ENCODE measurements at regions not wholly inside any gene's neighbourhood (a gene's known extent, or its start where the extent isn't known, plus 50 kb on each side); places are given as distances from the start of the nearest gene placed in this dataset.

DNA sequence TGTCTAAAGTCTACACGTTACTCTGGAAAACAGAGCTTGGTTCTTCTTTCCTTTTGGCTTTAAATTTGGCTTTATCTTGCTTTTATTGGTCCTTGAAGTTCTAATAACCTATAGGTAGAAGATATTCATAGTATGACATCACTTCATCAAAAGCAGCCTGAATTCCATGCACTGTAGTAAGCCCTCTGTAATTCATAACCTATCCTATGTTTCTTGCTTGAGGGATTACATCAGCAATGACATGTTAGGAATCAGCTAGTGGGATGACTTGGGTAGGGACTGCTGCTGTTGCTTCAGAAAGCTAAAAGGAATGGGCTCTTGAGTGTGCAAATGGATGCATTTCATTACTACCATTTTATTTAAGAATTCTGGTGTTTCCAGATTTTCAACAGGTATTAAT, 184.9 kb downstream of the PTEN start (continued):
- TF ChIP-seq, protein P1, sequence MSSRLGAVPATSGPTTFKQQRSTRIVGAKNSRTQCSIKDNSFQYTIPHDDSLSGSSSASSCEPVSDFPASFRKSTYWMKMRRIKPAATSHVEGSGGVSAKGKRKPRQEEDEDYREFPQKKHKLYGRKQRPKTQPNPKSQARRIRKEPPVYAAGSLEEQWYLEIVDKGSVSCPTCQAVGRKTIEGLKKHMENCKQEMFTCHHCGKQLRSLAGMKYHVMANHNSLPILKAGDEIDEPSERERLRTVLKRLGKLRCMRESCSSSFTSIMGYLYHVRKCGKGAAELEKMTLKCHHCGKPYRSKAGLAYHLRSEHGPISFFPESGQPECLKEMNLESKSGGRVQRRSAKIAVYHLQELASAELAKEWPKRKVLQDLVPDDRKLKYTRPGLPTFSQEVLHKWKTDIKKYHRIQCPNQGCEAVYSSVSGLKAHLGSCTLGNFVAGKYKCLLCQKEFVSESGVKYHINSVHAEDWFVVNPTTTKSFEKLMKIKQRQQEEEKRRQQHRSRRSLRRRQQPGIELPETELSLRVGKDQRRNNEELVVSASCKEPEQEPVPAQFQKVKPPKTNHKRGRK (CRISPR knock-in tag; IDR thresholded peaks at IDR 0.05; ENCODE audit: borderline replicate concordance): no peak
- TF ChIP-seq, protein P2, sequence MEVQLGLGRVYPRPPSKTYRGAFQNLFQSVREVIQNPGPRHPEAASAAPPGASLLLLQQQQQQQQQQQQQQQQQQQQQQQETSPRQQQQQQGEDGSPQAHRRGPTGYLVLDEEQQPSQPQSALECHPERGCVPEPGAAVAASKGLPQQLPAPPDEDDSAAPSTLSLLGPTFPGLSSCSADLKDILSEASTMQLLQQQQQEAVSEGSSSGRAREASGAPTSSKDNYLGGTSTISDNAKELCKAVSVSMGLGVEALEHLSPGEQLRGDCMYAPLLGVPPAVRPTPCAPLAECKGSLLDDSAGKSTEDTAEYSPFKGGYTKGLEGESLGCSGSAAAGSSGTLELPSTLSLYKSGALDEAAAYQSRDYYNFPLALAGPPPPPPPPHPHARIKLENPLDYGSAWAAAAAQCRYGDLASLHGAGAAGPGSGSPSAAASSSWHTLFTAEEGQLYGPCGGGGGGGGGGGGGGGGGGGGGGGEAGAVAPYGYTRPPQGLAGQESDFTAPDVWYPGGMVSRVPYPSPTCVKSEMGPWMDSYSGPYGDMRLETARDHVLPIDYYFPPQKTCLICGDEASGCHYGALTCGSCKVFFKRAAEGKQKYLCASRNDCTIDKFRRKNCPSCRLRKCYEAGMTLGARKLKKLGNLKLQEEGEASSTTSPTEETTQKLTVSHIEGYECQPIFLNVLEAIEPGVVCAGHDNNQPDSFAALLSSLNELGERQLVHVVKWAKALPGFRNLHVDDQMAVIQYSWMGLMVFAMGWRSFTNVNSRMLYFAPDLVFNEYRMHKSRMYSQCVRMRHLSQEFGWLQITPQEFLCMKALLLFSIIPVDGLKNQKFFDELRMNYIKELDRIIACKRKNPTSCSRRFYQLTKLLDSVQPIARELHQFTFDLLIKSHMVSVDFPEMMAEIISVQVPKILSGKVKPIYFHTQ (CRISPR knock-in tag; IDR thresholded peaks at IDR 0.05): no peak
- TF ChIP-seq ZNF138 (CRISPR knock-in tag; conservative IDR thresholded peaks at IDR 0.05): no peak
- no peak for TF ChIP-seq NR3C1 (CRISPR knock-in tag; conservative IDR thresholded peaks at IDR 0.05; ENCODE audit: low read depth)
- TF ChIP-seq, protein P3, sequence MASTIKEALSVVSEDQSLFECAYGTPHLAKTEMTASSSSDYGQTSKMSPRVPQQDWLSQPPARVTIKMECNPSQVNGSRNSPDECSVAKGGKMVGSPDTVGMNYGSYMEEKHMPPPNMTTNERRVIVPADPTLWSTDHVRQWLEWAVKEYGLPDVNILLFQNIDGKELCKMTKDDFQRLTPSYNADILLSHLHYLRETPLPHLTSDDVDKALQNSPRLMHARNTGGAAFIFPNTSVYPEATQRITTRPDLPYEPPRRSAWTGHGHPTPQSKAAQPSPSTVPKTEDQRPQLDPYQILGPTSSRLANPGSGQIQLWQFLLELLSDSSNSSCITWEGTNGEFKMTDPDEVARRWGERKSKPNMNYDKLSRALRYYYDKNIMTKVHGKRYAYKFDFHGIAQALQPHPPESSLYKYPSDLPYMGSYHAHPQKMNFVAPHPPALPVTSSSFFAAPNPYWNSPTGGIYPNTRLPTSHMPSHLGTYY (CRISPR knock-in tag; IDR thresholded peaks at IDR 0.05): no peak

DNA sequence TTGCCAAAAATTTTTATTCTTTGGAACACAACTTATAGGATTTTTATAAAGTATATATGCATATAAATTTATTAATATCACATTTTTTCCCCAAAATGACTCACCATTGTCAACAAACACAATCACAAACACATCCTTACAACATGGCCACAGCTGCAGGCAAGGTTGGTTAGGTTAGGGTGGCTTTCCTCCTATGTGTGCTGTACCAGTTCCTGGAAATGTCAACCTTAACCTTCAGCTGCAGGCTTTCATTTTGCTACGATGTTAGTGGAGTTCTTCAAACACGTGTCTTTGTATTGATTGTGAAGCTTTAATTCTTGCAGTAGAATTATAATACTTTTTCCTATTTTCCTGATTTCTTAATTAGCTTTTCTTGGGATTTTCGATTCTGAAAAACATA, 185.8 kb downstream of the PTEN start:
- ATAC-seq: no peak
- DNase-seq (ENCODE audit: low spot score): no peak
- POLR2A ChIA-PET: no interaction called here
- peaks cover 8% of the 10 kb centered on the region; the same call in 1 of the 2 replicates for H3K36me3 Mint-ChIP-seq
- CTCF ChIA-PET: no interaction called here
- no peak overlapping the region for H3K27ac Mint-ChIP-seq
- H3K27me3 Mint-ChIP-seq (ENCODE audit: low read depth): no peaks in the 10 kb centered on the region
- peaks cover 13% of the 10 kb centered on the region for H3K9me3 Mint-ChIP-seq
- TF ChIP-seq EMX1 (CRISPR knock-in tag; IDR thresholded peaks at IDR 0.05) (no peak), GTF2I (CRISPR knock-in tag; conservative IDR thresholded peaks at IDR 0.05) (no peak), SP1 (CRISPR knock-in tag; conservative IDR thresholded peaks at IDR 0.05) (no peak), ZNF263 (CRISPR knock-in tag; IDR thresholded peaks at IDR 0.05; ENCODE audit: low read depth) (no peak), GABPB1 (CRISPR knock-in tag; IDR thresholded peaks at IDR 0.05) (no peak), ZNF423 (CRISPR knock-in tag; IDR thresholded peaks at IDR 0.05) (no peak)
- TF ChIP-seq, protein P4, sequence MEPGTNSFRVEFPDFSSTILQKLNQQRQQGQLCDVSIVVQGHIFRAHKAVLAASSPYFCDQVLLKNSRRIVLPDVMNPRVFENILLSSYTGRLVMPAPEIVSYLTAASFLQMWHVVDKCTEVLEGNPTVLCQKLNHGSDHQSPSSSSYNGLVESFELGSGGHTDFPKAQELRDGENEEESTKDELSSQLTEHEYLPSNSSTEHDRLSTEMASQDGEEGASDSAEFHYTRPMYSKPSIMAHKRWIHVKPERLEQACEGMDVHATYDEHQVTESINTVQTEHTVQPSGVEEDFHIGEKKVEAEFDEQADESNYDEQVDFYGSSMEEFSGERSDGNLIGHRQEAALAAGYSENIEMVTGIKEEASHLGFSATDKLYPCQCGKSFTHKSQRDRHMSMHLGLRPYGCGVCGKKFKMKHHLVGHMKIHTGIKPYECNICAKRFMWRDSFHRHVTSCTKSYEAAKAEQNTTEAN (CRISPR knock-in tag; IDR thresholded peaks at IDR 0.05): no peak
- H3K4me1 Mint-ChIP-seq: peaks cover 29% of the 10 kb centered on the region
- no peak overlapping the region for H3K4me3 Mint-ChIP-seq

DNA sequence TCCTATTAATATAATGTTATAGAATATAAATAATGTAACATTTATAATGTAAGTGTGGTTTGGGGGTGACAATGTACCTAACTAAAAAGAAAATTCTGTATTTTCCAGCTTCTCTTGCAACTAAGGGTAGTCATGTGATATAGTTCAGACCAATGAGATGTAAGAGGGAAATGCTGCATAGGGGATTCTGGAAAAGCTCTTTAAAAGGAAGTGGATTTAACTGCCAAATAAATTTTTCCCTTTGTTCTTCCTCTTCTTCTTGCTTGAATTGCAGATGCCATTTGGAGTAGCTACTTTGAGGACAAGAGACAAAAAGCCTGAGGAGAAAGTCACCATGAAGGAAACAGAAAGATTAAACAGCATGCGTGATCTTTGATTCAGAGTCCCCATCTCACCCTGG, 194.3 kb downstream of the PTEN start:
- H3K4me3 Mint-ChIP-seq: no peak overlapping the region
- H3K27ac Mint-ChIP-seq: no peak overlapping the region
- H3K9me3 Mint-ChIP-seq: peaks cover 9% of the 10 kb centered on the region; the same call in 1 of the 2 replicates
- ChIA-PET POLR2A (no interaction called here), CTCF (interaction anchor here (0.6 kb wide), 1 partner anchor 525 kb away, joined by 3 read pairs; the partner anchor contains the start of gene RNLS)
- H3K4me1 Mint-ChIP-seq: peaks cover 5% of the 10 kb centered on the region
- DNase-seq (ENCODE audit: low spot score): no peak
- H3K27me3 Mint-ChIP-seq (ENCODE audit: low read depth): no peaks in the 10 kb centered on the region; the same call in 1 of the 2 replicates
- ATAC-seq: no peak
- H3K36me3 Mint-ChIP-seq: no peaks in the 10 kb centered on the region
- TF ChIP-seq NFYB (CRISPR knock-in tag; conservative IDR thresholded peaks at IDR 0.05; ENCODE audit: low read depth): peak; percentile 43; the same call in 1 of the 2 replicates
- TF ChIP-seq, protein P5, sequence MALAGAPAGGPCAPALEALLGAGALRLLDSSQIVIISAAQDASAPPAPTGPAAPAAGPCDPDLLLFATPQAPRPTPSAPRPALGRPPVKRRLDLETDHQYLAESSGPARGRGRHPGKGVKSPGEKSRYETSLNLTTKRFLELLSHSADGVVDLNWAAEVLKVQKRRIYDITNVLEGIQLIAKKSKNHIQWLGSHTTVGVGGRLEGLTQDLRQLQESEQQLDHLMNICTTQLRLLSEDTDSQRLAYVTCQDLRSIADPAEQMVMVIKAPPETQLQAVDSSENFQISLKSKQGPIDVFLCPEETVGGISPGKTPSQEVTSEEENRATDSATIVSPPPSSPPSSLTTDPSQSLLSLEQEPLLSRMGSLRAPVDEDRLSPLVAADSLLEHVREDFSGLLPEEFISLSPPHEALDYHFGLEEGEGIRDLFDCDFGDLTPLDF (CRISPR knock-in tag; IDR thresholded peaks at IDR 0.05): no peak
